Esophagus muscularis mucosa (tissue), 4 donors: ENCODE measurements at regions not wholly inside any gene's neighbourhood (a gene's known extent, or its start where the extent isn't known, plus 50 kb on each side); places are given as distances from the start of the nearest gene placed in this dataset.

Experiments used
- EP300 ChIP-seq: sonication (generic); formaldehyde crosslinking; IDR thresholded peaks from one replicate; pipeline ENCODE4 v1.6.1; 2017; ENCODE audit warnings: antibody characterized with exemption
- POLR2A ChIP-seq: fragments of 450-650 bp; IDR thresholded peaks from one replicate; pipeline ENCODE4 v1.6.1; 2017; ENCODE audit warnings: antibody characterized with exemption, moderate library complexity, mild to moderate bottlenecking, low read depth
- TF ChIP-seq, protein P1 (sequence below), 3 experiments: fragments of 200-600 bp in 2 of 3; fragments of 450-650 bp in 1 of 3; sonication (generic) in 2 of 3; IDR thresholded peaks; one replicate each; pipeline ENCODE4 v1.5.1; 2017 to 2019; ENCODE audit warnings: antibody characterized with exemption in 3 of 3, mild to moderate bottlenecking in 2 of 3, moderate library complexity in 1 of 3

DNA sequence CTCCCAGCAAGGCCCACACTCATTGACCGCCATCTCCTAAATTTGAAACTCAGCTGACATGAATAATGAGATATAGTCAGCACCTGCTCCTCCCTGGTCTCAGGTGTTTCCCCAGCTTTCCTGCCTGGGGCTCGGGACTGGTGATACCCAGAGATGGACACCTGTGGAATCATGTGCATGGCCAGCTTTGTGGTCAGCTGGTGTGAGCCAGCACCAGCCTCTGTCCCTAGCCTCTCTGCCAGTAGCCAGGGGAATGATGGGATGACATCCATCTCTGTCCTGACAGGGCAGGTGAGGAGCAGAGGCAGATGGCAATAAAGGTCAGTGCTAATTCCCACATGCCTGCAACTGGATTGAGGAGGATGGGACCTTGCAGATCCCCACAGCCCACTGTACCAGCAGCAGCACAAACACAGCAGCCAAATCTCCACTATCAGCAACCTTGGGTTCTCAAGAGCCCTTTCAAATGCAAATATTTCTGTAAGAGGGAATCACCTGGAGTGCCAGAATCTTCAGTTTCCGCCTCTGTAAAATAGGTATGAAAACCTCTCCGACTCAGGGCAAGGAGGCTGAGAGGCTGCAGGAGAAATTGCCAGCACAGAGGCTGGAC is 329.2 kb upstream of the ZMIZ1 start:
- TF ChIP-seq POLR2A (no peak), EP300 (no peak)
- TF ChIP-seq, protein P1, sequence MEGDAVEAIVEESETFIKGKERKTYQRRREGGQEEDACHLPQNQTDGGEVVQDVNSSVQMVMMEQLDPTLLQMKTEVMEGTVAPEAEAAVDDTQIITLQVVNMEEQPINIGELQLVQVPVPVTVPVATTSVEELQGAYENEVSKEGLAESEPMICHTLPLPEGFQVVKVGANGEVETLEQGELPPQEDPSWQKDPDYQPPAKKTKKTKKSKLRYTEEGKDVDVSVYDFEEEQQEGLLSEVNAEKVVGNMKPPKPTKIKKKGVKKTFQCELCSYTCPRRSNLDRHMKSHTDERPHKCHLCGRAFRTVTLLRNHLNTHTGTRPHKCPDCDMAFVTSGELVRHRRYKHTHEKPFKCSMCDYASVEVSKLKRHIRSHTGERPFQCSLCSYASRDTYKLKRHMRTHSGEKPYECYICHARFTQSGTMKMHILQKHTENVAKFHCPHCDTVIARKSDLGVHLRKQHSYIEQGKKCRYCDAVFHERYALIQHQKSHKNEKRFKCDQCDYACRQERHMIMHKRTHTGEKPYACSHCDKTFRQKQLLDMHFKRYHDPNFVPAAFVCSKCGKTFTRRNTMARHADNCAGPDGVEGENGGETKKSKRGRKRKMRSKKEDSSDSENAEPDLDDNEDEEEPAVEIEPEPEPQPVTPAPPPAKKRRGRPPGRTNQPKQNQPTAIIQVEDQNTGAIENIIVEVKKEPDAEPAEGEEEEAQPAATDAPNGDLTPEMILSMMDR (IDR thresholded peaks at IDR 0.05), result no peak
